ENCODE measurements at regions not wholly inside any gene's neighbourhood (a gene's known extent, or its start where the extent isn't known, plus 50 kb on each side); places are given as distances from the start of the nearest gene placed in this dataset.
"Not testable (repeated sequence)": the region's sequence is repeated elsewhere in the genome, so short reads cannot be mapped to it uniquely, and the experiment has no call there.

- Histone ChIP-seq H3K36me3 (ENCODE audit: control insufficient read depth in 2 of 2, extremely low read depth in 1 of 2, insufficient read depth in 1 of 2, low read length in 1 of 2) (no peaks in the 10 kb centered on the region), H3K27ac (ENCODE audit: low read length) (no peak overlapping the region), H3K4me1 (ENCODE audit: control insufficient read depth in 1 of 2, extremely low read depth in 1 of 2, insufficient read depth in 2 of 2, low read length in 2 of 2) (no peaks in the 10 kb centered on the region), H3K9me3 (peaks cover 3% of the 10 kb centered on the region), H3K4me3 (ENCODE audit: control insufficient read depth in 1 of 2, extremely low read depth in 1 of 2, low read length in 1 of 2) (no peak overlapping the region), H3K27me3 (replicated peaks in 1 of 2; ENCODE audit: control insufficient read depth in 2 of 2, extremely low read depth in 1 of 2, insufficient read depth in 2 of 2, low read length in 1 of 2) (no peaks in the 10 kb centered on the region)
- ATAC-seq (replicated peaks in 1 of 4) (no peak), DNase-seq (no peak)
- H3K9me3 Mint-ChIP-seq = peaks cover 4 to 18% (median 17%) of the 10 kb centered on the region in 3 donors
- ChIA-PET POLR2A (no interaction called here), CTCF (no interaction called here)
- H3K4me1 Mint-ChIP-seq = no peaks in the 10 kb centered on the region
- WGBS (ENCODE audit: insufficient coverage) = 89% methylated on average over 4 of the region's 4 CpGs
- no peaks in the 10 kb centered on the region for H3K36me3 Mint-ChIP-seq
- no peak overlapping the region for H3K4me3 Mint-ChIP-seq
- H3K27me3 Mint-ChIP-seq = no peaks in the 10 kb centered on the region
- no peak overlapping the region for H3K27ac Mint-ChIP-seq
These were observed 452.3 kb upstream of the GRID2 start for GRCh38 chr4:91851456-91851855.

- H3K4me1 ChIP-seq (ENCODE audit: control insufficient read depth in 1 of 2, extremely low read depth in 1 of 2, insufficient read depth in 2 of 2, low read length in 2 of 2) = no peaks in the 10 kb centered on the region
- Mint-ChIP-seq H3K9me3 (peaks cover 7 to 14% (median 10%) of the 10 kb centered on the region in 3 donors), H3K36me3 (no peaks in the 10 kb centered on the region), H3K27ac (no peak overlapping the region), H3K4me3 (no peak overlapping the region), H3K27me3 (no peaks in the 10 kb centered on the region), H3K4me1 (no peaks in the 10 kb centered on the region)
- no peaks in the 10 kb centered on the region for H3K9me3 ChIP-seq
- ChIA-PET CTCF (no interaction called here), POLR2A (no interaction called here)
- no CpG with 5 or more reads among the region's 1 CpG for WGBS (ENCODE audit: insufficient coverage)
- no peaks in the 10 kb centered on the region for H3K36me3 ChIP-seq (ENCODE audit: control insufficient read depth in 2 of 2, extremely low read depth in 1 of 2, insufficient read depth in 1 of 2, low read length in 1 of 2)
- H3K27me3 ChIP-seq (replicated peaks in 1 of 2; ENCODE audit: control insufficient read depth in 2 of 2, extremely low read depth in 1 of 2, insufficient read depth in 2 of 2, low read length in 1 of 2) = no peaks in the 10 kb centered on the region
- H3K4me3 ChIP-seq (ENCODE audit: control insufficient read depth in 1 of 2, extremely low read depth in 1 of 2, low read length in 1 of 2) = no peak overlapping the region
- no peak for ATAC-seq (replicated peaks in 1 of 4)
- no peak for DNase-seq
- no peak overlapping the region for H3K27ac ChIP-seq (ENCODE audit: low read length)
These were observed 415.8 kb upstream of the GRID2 start for GRCh38 chr4:91887926-91888325.

- H3K27me3 Mint-ChIP-seq; H3K4me1 Mint-ChIP-seq; H3K36me3 Mint-ChIP-seq; CTCF ChIA-PET; H3K9me3 ChIP-seq; DNase-seq; H3K27me3 ChIP-seq (replicated peaks in 1 of 2; ENCODE audit: control insufficient read depth in 2 of 2, extremely low read depth in 1 of 2, insufficient read depth in 2 of 2, low read length in 1 of 2); H3K4me3 ChIP-seq (ENCODE audit: control insufficient read depth in 1 of 2, extremely low read depth in 1 of 2, low read length in 1 of 2); H3K27ac ChIP-seq (ENCODE audit: low read length); H3K4me1 ChIP-seq (ENCODE audit: control insufficient read depth in 1 of 2, extremely low read depth in 1 of 2, insufficient read depth in 2 of 2, low read length in 2 of 2); ATAC-seq (replicated peaks in 1 of 4); H3K27ac Mint-ChIP-seq; POLR2A ChIA-PET; H3K4me3 Mint-ChIP-seq; H3K36me3 ChIP-seq (ENCODE audit: control insufficient read depth in 2 of 2, extremely low read depth in 1 of 2, insufficient read depth in 1 of 2, low read length in 1 of 2): not testable (repeated sequence)
- WGBS (ENCODE audit: insufficient coverage) = 100% methylated on average over 1 of the region's 5 CpGs
- H3K9me3 Mint-ChIP-seq = peaks cover 12 to 22% (median 17%) of the 10 kb centered on the region in 3 donors
These were observed 412.5 kb upstream of the GRID2 start for GRCh38 chr4:91891217-91891616.

GRCh38 chr4:91894006-91894405 is 409.8 kb upstream of the GRID2 start:
- ATAC-seq (replicated peaks in 1 of 4) = no peak
- no peaks in the 10 kb centered on the region for H3K36me3 Mint-ChIP-seq
- CTCF ChIA-PET = no interaction called here

GRCh38 chr4:91904556-91904955 is 399.2 kb upstream of the GRID2 start:
- H3K9me3 Mint-ChIP-seq = peaks cover 5 to 12% (median 6%) of the 10 kb centered on the region in 3 donors
- H3K36me3 Mint-ChIP-seq = no peaks in the 10 kb centered on the region
- Histone ChIP-seq H3K4me3 (ENCODE audit: control insufficient read depth in 1 of 2, extremely low read depth in 1 of 2, low read length in 1 of 2) (no peak overlapping the region), H3K27ac (ENCODE audit: low read length) (no peak overlapping the region), H3K4me1 (ENCODE audit: control insufficient read depth in 1 of 2, extremely low read depth in 1 of 2, insufficient read depth in 2 of 2, low read length in 2 of 2) (no peaks in the 10 kb centered on the region), H3K36me3 (ENCODE audit: control insufficient read depth in 2 of 2, extremely low read depth in 1 of 2, insufficient read depth in 1 of 2, low read length in 1 of 2) (no peaks in the 10 kb centered on the region), H3K9me3 (peaks cover 2% of the 10 kb centered on the region), H3K27me3 (replicated peaks in 1 of 2; ENCODE audit: control insufficient read depth in 2 of 2, extremely low read depth in 1 of 2, insufficient read depth in 2 of 2, low read length in 1 of 2) (no peaks in the 10 kb centered on the region)
- no peaks in the 10 kb centered on the region for H3K27me3 Mint-ChIP-seq
- ChIA-PET POLR2A (no interaction called here), CTCF (no interaction called here)
- H3K4me1 Mint-ChIP-seq = no peaks in the 10 kb centered on the region
- ATAC-seq (replicated peaks in 1 of 4) (no peak), DNase-seq (no peak)
- no peak overlapping the region for H3K27ac Mint-ChIP-seq
- H3K4me3 Mint-ChIP-seq = no peak overlapping the region
- WGBS (ENCODE audit: insufficient coverage) = no CpG with 5 or more reads among the region's 1 CpG

More at GRCh38 chr4:91894006-91894405, 409.8 kb upstream of the GRID2 start:
- Mint-ChIP-seq H3K27ac (no peak overlapping the region), H3K4me3 (no peak overlapping the region), H3K4me1 (no peaks in the 10 kb centered on the region), H3K9me3 (peaks cover 7 to 28% (median 12%) of the 10 kb centered on the region in 3 donors), H3K27me3 (no peaks in the 10 kb centered on the region)
- Histone ChIP-seq H3K27me3 (replicated peaks in 1 of 2; ENCODE audit: control insufficient read depth in 2 of 2, extremely low read depth in 1 of 2, insufficient read depth in 2 of 2, low read length in 1 of 2) (no peaks in the 10 kb centered on the region), H3K4me1 (ENCODE audit: control insufficient read depth in 1 of 2, extremely low read depth in 1 of 2, insufficient read depth in 2 of 2, low read length in 2 of 2) (no peaks in the 10 kb centered on the region), H3K9me3 (no peaks in the 10 kb centered on the region), H3K4me3 (ENCODE audit: control insufficient read depth in 1 of 2, extremely low read depth in 1 of 2, low read length in 1 of 2) (no peak overlapping the region), H3K27ac (ENCODE audit: low read length) (no peak overlapping the region), H3K36me3 (ENCODE audit: control insufficient read depth in 2 of 2, extremely low read depth in 1 of 2, insufficient read depth in 1 of 2, low read length in 1 of 2) (no peaks in the 10 kb centered on the region)
- POLR2A ChIA-PET = no interaction called here
- no peak for DNase-seq

- Mint-ChIP-seq H3K27ac (no peak overlapping the region), H3K4me3 (no peak overlapping the region), H3K4me1 (no peaks in the 10 kb centered on the region), H3K9me3 (peaks cover 3 to 12% (median 3%) of the 10 kb centered on the region in 3 donors), H3K27me3 (no peaks in the 10 kb centered on the region), H3K36me3 (no peaks in the 10 kb centered on the region)
- no peak for DNase-seq
- WGBS (ENCODE audit: insufficient coverage) = no CpG with 5 or more reads among the region's 2 CpGs
- ATAC-seq (replicated peaks in 1 of 4) = no peak
- H3K27me3 ChIP-seq (replicated peaks in 1 of 2; ENCODE audit: control insufficient read depth in 2 of 2, extremely low read depth in 1 of 2, insufficient read depth in 2 of 2, low read length in 1 of 2) = no peaks in the 10 kb centered on the region
- ChIA-PET POLR2A (no interaction called here), CTCF (no interaction called here)
- no peaks in the 10 kb centered on the region for H3K36me3 ChIP-seq (ENCODE audit: control insufficient read depth in 2 of 2, extremely low read depth in 1 of 2, insufficient read depth in 1 of 2, low read length in 1 of 2)
- no peak overlapping the region for H3K27ac ChIP-seq (ENCODE audit: low read length)
- no peaks in the 10 kb centered on the region for H3K4me1 ChIP-seq (ENCODE audit: control insufficient read depth in 1 of 2, extremely low read depth in 1 of 2, insufficient read depth in 2 of 2, low read length in 2 of 2)
- no peak overlapping the region for H3K4me3 ChIP-seq (ENCODE audit: control insufficient read depth in 1 of 2, extremely low read depth in 1 of 2, low read length in 1 of 2)
- peaks cover 2% of the 10 kb centered on the region for H3K9me3 ChIP-seq
These were observed 393.8 kb upstream of the GRID2 start for GRCh38 chr4:91909963-91910362.

GRCh38 chr4:91914176-91914804 is 389.5 kb upstream of the GRID2 start:
- no peaks in the 10 kb centered on the region for H3K36me3 ChIP-seq (ENCODE audit: control insufficient read depth in 2 of 2, extremely low read depth in 1 of 2, insufficient read depth in 1 of 2, low read length in 1 of 2)
- Mint-ChIP-seq H3K4me1 (no peaks in the 10 kb centered on the region), H3K9me3 (peaks cover 9 to 19% (median 14%) of the 10 kb centered on the region in 3 donors), H3K36me3 (no peaks in the 10 kb centered on the region), H3K27ac (no peak overlapping the region), H3K4me3 (no peak overlapping the region), H3K27me3 (no peaks in the 10 kb centered on the region)
- no peak for DNase-seq
- ChIA-PET POLR2A (no interaction called here), CTCF (no interaction called here)
- WGBS (ENCODE audit: insufficient coverage) = 83% methylated on average over 1 of the region's 1 CpG
- H3K4me1 ChIP-seq (ENCODE audit: control insufficient read depth in 1 of 2, extremely low read depth in 1 of 2, insufficient read depth in 2 of 2, low read length in 2 of 2) = no peaks in the 10 kb centered on the region
- H3K9me3 ChIP-seq = no peaks in the 10 kb centered on the region
- no peaks in the 10 kb centered on the region for H3K27me3 ChIP-seq (replicated peaks in 1 of 2; ENCODE audit: control insufficient read depth in 2 of 2, extremely low read depth in 1 of 2, insufficient read depth in 2 of 2, low read length in 1 of 2)
- no peak overlapping the region for H3K4me3 ChIP-seq (ENCODE audit: control insufficient read depth in 1 of 2, extremely low read depth in 1 of 2, low read length in 1 of 2)
- H3K27ac ChIP-seq (ENCODE audit: low read length) = no peak overlapping the region
- no peak for ATAC-seq (replicated peaks in 1 of 4)

Measured in T-cell (primary cell).